ENCODE measurements at regions not wholly inside any gene's neighbourhood (a gene's known extent, or its start where the extent isn't known, plus 50 kb on each side); places are given as distances from the start of the nearest gene placed in this dataset.

DNA sequence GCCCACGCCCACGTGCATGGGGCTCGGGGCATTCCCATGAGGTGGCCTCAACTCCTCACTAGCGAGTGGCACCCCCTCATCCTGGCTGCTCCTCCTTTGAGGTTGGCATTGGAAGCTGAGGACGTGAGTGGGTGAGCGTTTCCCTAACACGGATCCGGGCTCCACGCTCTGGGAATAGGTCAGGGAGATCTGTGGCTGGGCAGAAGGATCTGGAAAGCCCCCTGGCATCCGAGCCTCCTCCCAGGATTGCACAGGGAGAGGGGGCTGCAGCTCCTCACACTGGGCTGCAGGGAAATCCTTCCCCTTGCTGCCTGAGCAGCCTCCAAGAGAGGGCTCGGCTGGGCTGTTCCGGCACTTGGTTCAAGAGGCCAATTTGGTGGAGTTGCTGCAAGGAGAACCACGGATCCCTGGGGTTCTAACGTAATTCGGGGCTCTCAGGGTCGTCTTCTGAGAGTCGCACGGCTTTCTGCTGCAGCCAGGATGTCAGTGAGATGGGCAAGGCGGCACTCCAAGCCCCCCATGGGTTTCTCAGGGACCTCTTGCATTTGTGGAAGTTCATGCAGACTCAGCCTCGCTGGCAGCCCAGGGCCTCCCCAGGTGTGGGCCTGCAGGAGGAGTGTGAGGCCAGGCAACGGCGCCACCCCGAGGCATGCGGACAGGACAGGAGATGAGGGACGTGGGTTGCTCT lies 1119.0 kb downstream of the BRD1 start:
- TF ChIP-seq, protein P1, sequence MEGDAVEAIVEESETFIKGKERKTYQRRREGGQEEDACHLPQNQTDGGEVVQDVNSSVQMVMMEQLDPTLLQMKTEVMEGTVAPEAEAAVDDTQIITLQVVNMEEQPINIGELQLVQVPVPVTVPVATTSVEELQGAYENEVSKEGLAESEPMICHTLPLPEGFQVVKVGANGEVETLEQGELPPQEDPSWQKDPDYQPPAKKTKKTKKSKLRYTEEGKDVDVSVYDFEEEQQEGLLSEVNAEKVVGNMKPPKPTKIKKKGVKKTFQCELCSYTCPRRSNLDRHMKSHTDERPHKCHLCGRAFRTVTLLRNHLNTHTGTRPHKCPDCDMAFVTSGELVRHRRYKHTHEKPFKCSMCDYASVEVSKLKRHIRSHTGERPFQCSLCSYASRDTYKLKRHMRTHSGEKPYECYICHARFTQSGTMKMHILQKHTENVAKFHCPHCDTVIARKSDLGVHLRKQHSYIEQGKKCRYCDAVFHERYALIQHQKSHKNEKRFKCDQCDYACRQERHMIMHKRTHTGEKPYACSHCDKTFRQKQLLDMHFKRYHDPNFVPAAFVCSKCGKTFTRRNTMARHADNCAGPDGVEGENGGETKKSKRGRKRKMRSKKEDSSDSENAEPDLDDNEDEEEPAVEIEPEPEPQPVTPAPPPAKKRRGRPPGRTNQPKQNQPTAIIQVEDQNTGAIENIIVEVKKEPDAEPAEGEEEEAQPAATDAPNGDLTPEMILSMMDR (IDR thresholded peaks at IDR 0.05) = no peak
- no peak for TF ChIP-seq POLR2A (IDR thresholded peaks at IDR 0.05)

Measured in adrenal gland (tissue), 5 donors.